ENCODE measurements at regions not wholly inside any gene's neighbourhood (a gene's known extent, or its start where the extent isn't known, plus 50 kb on each side); places are given as distances from the start of the nearest gene placed in this dataset.

- no peak for DNase-seq
Measured at GRCh38 chr3:28743271-28743670, 394.6 kb upstream of the AZI2 start.

GRCh38 chr3:28743831-28744230, 395.2 kb upstream of the AZI2 start:
- DNase-seq = no peak

- DNase-seq = no peak
Measured at GRCh38 chr3:28745436-28745835, 396.8 kb upstream of the AZI2 start.

- no peak for DNase-seq
Measured at GRCh38 chr3:28745916-28746617, 397.4 kb upstream of the AZI2 start.

GRCh38 chr3:28746990-28747389, 398.4 kb upstream of the AZI2 start:
- no peak for DNase-seq

GRCh38 chr3:28751864-28752263, 403.2 kb upstream of the AZI2 start:
- no peak for DNase-seq

GRCh38 chr3:28752290-28752689, 403.7 kb upstream of the AZI2 start:
- DNase-seq = no peak

GRCh38 chr3:28756056-28756455, 407.4 kb upstream of the AZI2 start:
- no peak for DNase-seq

GRCh38 chr3:28758115-28758514, 409.5 kb upstream of the AZI2 start:
- no peak for DNase-seq

- DNase-seq = no peak
Measured at GRCh38 chr3:28761375-28761774, 412.8 kb upstream of the AZI2 start.

- no peak for DNase-seq
Measured at GRCh38 chr3:28765194-28765593, 416.6 kb upstream of the AZI2 start.

- no peak for DNase-seq
Measured at GRCh38 chr3:28768439-28768838, 419.8 kb upstream of the AZI2 start.

GRCh38 chr3:28777806-28778475, 429.3 kb upstream of the AZI2 start:
- no peak for DNase-seq

- no peak for DNase-seq
Measured at GRCh38 chr3:28780480-28780879, 431.9 kb upstream of the AZI2 start.

GRCh38 chr3:28781053-28781452, 432.4 kb upstream of the AZI2 start:
- DNase-seq = no peak

GRCh38 chr3:28786446-28786845, 437.8 kb upstream of the AZI2 start:
- no peak for DNase-seq

- DNase-seq = no peak
Measured at GRCh38 chr3:28788571-28788970, 439.9 kb upstream of the AZI2 start.

GRCh38 chr3:28791713-28792255, 443.2 kb upstream of the AZI2 start:
- DNase-seq = no peak

- no peak for DNase-seq
Measured at GRCh38 chr3:28792604-28793003, 444.0 kb upstream of the AZI2 start.

- no peak for DNase-seq
Measured at GRCh38 chr3:28799084-28799483, 450.5 kb upstream of the AZI2 start.

- DNase-seq = no peak
Measured at GRCh38 chr3:28800203-28800602, 451.6 kb upstream of the AZI2 start.

GRCh38 chr3:28808068-28808467, 459.4 kb upstream of the AZI2 start:
- no peak for DNase-seq

GRCh38 chr3:28816017-28816416, 464.9 kb upstream of the RBMS3 start:
- DNase-seq = no peak

- no peak for DNase-seq
Measured at GRCh38 chr3:28824316-28824715, 456.6 kb upstream of the RBMS3 start.

- no peak for DNase-seq
Measured at GRCh38 chr3:28826840-28827239, 454.0 kb upstream of the RBMS3 start.

All from NCI-H187 treated with DMSO at 0.1 percent for 48 hours (cell line).